Hepatocyte (in vitro differentiated cells): ENCODE measurements at regions not wholly inside any gene's neighbourhood (a gene's known extent, or its start where the extent isn't known, plus 50 kb on each side); places are given as distances from the start of the nearest gene placed in this dataset.

ENCODE experiments used
- DNase-seq: peaks from one replicate; pipeline ENCODE4 v3.0.0-alpha.2; 2016; ENCODE audit warnings: low spot score
- H2AFZ ChIP-seq: fragments of 200-600 bp; sonication (generic); 2 replicates; pipeline ENCODE4 v1.6.0; 2016; ENCODE audit warnings: antibody characterized with exemption, mild to moderate bottlenecking
- H3K27ac ChIP-seq: fragments of 200-600 bp; sonication (generic); 2 replicates; pipeline ENCODE4 v1.5.1; 2016; ENCODE audit warnings: mild to moderate bottlenecking
- H3K27me3 ChIP-seq: fragments of 200-600 bp; sonication (generic); 2 replicates; pipeline ENCODE4 v1.6.1; 2016
- H3K36me3 ChIP-seq: fragments of 200-600 bp; sonication (generic); replicated peaks from 2 replicates; pipeline ENCODE4 v1.5.1; 2016; ENCODE audit warnings: low read depth; ENCODE audit not compliant: insufficient read depth
- H3K4me1 ChIP-seq: fragments of 200-600 bp; sonication (generic); 2 replicates; pipeline ENCODE4 v1.5.1; 2016; ENCODE audit warnings: mild to moderate bottlenecking, moderate library complexity; ENCODE audit not compliant: insufficient read depth
- H3K4me2 ChIP-seq: fragments of 200-600 bp; sonication (generic); 2 replicates; pipeline ENCODE4 v1.6.0; 2016
- H3K4me3 ChIP-seq: fragments of 200-600 bp; sonication (generic); 2 replicates; pipeline ENCODE4 v1.5.1; 2016; ENCODE audit warnings: mild to moderate bottlenecking
- H3K79me2 ChIP-seq: fragments of 200-600 bp; sonication (generic); 2 replicates; pipeline ENCODE4 v1.6.0; 2017; ENCODE audit warnings: mild to moderate bottlenecking
- H3K9me2 ChIP-seq: fragments of 200-600 bp; sonication (generic); replicated peaks from 2 replicates; pipeline ENCODE4 v1.6.0; 2017; ENCODE audit warnings: mild to moderate bottlenecking; ENCODE audit not compliant: insufficient read depth
- H3K9me3 ChIP-seq: fragments of 200-600 bp; sonication (generic); 2 replicates; pipeline ENCODE4 v1.5.1; 2016; ENCODE audit warnings: low read depth, mild to moderate bottlenecking
- H4K20me1 ChIP-seq: fragments of 200-600 bp; sonication (generic); 2 replicates; pipeline ENCODE4 v1.6.0; 2016; ENCODE audit warnings: mild to moderate bottlenecking; ENCODE audit not compliant: insufficient read depth, poor library complexity, severe bottlenecking
- CTCF ChIP-seq: fragments of 200-600 bp; sonication (generic); IDR thresholded peaks from 2 replicates; pipeline ENCODE4 v1.5.1; 2016; ENCODE audit warnings: antibody characterized with exemption, mild to moderate bottlenecking; ENCODE audit not compliant: poor library complexity
- EZH2 ChIP-seq: fragments of 200-600 bp; sonication (generic); IDR thresholded peaks from 2 replicates; pipeline ENCODE4 v1.6.1; 2016; ENCODE audit warnings: antibody characterized with exemption, mild to moderate bottlenecking, borderline replicate concordance
- EZH2phosphoT487 ChIP-seq: fragments of 200-600 bp; sonication (generic); IDR thresholded peaks from one replicate; pipeline ENCODE4 v1.6.1; 2018; ENCODE audit warnings: antibody characterized with exemption, mild to moderate bottlenecking, low read depth, moderate library complexity; ENCODE audit not compliant: unreplicated experiment, severe bottlenecking
- WGBS: methylation state at CpG from one replicate; pipeline ENCODE4 v1.1.6; 2016; ENCODE audit warnings: low lambda C conversion rate; ENCODE audit errors: missing lambda C conversion rate; 5-methylcytosine and 5-hydroxymethylcytosine counted together

DNA sequence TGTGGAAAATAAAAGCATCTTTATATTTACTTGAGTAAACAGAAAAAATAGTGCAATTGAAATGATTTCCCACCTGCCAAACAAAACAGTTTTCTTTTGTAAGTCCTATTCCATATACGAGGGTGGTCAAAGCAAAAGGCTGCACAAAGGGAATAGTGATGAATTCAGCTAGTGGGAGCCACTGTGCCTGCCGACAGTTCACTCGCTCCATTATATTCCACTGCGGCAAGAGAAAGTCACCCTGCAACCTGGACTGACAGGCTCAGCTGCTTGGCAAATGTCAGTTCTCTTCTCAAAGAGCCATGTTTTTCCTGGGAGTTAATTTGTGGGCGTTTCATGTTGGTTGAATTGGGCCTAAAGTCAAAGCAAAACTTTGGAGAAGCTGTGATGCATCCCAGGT, 145.4 kb downstream of the LMO4 start:
- no peaks in the 10 kb centered on the region for H3K79me2 ChIP-seq
- TF ChIP-seq EZH2phosphoT487, result no peak
- no peak for TF ChIP-seq EZH2
- TF ChIP-seq CTCF, result no peak
- no peaks in the 10 kb centered on the region for H3K9me2 ChIP-seq
- DNase-seq, result no peak
- H3K27ac ChIP-seq, result no peak overlapping the region
- no peaks in the 10 kb centered on the region for H4K20me1 ChIP-seq
- no peak overlapping the region for H2AFZ ChIP-seq
- H3K9me3 ChIP-seq, result no peaks in the 10 kb centered on the region
- no peaks in the 10 kb centered on the region for H3K4me1 ChIP-seq
- H3K4me3 ChIP-seq, result no peak overlapping the region
- 69% methylated on average over 5 of the region's 5 CpGs for WGBS
- H3K36me3 ChIP-seq, result no peaks in the 10 kb centered on the region
- H3K27me3 ChIP-seq, result no peaks in the 10 kb centered on the region
- H3K4me2 ChIP-seq, result no peak overlapping the region

- no peaks in the 10 kb centered on the region for H3K9me2 ChIP-seq
- no peak for TF ChIP-seq EZH2phosphoT487
- TF ChIP-seq EZH2, result no peak
- no peak for TF ChIP-seq CTCF
- no peak overlapping the region for H2AFZ ChIP-seq
- H3K9me3 ChIP-seq, result no peaks in the 10 kb centered on the region
- no peaks in the 10 kb centered on the region for H3K36me3 ChIP-seq
- no peak for DNase-seq
- no peak overlapping the region for H3K27ac ChIP-seq
- H3K4me2 ChIP-seq, result no peak overlapping the region
- H4K20me1 ChIP-seq, result no peaks in the 10 kb centered on the region
- no peaks in the 10 kb centered on the region for H3K27me3 ChIP-seq
- WGBS, result 73% methylated on average over 3 of the region's 3 CpGs
- no peak overlapping the region for H3K4me3 ChIP-seq
- H3K4me1 ChIP-seq, result no peaks in the 10 kb centered on the region
- no peaks in the 10 kb centered on the region for H3K79me2 ChIP-seq
Observed at GRCh38 chr1:87478231-87478630, 149.6 kb downstream of the LMO4 start.

- no peak for DNase-seq
Observed at GRCh38 chr1:87495147-87495546, 166.5 kb downstream of the LMO4 start.

More at GRCh38 chr1:87495147-87495546, 166.5 kb downstream of the LMO4 start:
- Histone ChIP-seq H3K4me1 (no peaks in the 10 kb centered on the region), H2AFZ (no peak overlapping the region), H3K27ac (no peak overlapping the region), H3K4me2 (no peak overlapping the region), H3K36me3 (no peaks in the 10 kb centered on the region), H3K9me3 (no peaks in the 10 kb centered on the region), H3K4me3 (no peak overlapping the region), H3K79me2 (no peaks in the 10 kb centered on the region), H3K27me3 (no peaks in the 10 kb centered on the region), H4K20me1 (no peaks in the 10 kb centered on the region), H3K9me2 (no peaks in the 10 kb centered on the region)
- 93% methylated on average over 3 of the region's 3 CpGs for WGBS
- TF ChIP-seq CTCF (no peak), EZH2phosphoT487 (no peak), EZH2 (no peak)
